Stomach (tissue), 4 donors: ENCODE measurements at regions not wholly inside any gene's neighbourhood (a gene's known extent, or its start where the extent isn't known, plus 50 kb on each side); places are given as distances from the start of the nearest gene placed in this dataset.

Experiments
- CTCF ChIP-seq, 7 experiments: fragments of 450-650 bp in 4 of 7; fragments of 200-600 bp in 3 of 7; sonication (generic) in 3 of 7; IDR thresholded peaks; one replicate each; pipeline ENCODE4 v1.5.1; 2016 to 2019; ENCODE audit warnings: antibody characterized with exemption in 7 of 7, control low read depth in 2 of 7, mild to moderate bottlenecking in 1 of 7
- EP300 ChIP-seq: sonication (generic); formaldehyde crosslinking; IDR thresholded peaks from one replicate; pipeline ENCODE4 v1.6.1; 2017; ENCODE audit warnings: antibody characterized with exemption
- POLR2A ChIP-seq, 4 donors: fragments of 450-650 bp; IDR thresholded peaks; one replicate each; pipeline ENCODE4 v1.6.1; 2016; ENCODE audit warnings: antibody characterized with exemption in 4 of 4, control low read depth in 2 of 4, mild to moderate bottlenecking in 1 of 4, moderate library complexity in 1 of 4

- TF ChIP-seq CTCF (IDR thresholded peaks at IDR 0.05) (no peak), POLR2A (IDR thresholded peaks at IDR 0.05) (no peak), EP300 (no peak)
These were observed 1352.2 kb upstream of the ACO1 start for GRCh38 chr9:31032206-31032605.
